HepG2 (cell line): ENCODE measurements at regions not wholly inside any gene's neighbourhood (a gene's known extent, or its start where the extent isn't known, plus 50 kb on each side); places are given as distances from the start of the nearest gene placed in this dataset.

Experiments used
- ATAC-seq: fragments of 200-7000 bp; cut with Tn5 transposase; 3 replicates; pipeline ENCODE4 v1.9.1; 2020; ENCODE audit warnings: mild to moderate bottlenecking, moderate library complexity
- BruUV-seq: library from RNA; stranded (reverse); fragments of 400-500 nt; replicated peaks from 2 replicates; lab custom pipeline; 2021; lab: Mats Ljungman, UMichigan
- CTCF ChIA-PET: fragments of 300-600 bp; formaldehyde crosslinking; extraction: SDS; loops from one replicate; lab custom pipeline; 2021; ENCODE audit warnings: low total read pairs, inconsistent platforms, low intra/inter-chr PET ratio; lab: Yijun Ruan, JAX
- POLR2A ChIA-PET: fragments of 350-600 bp; sonication (Branson Sonifier 250); formaldehyde crosslinking; loops from one replicate; lab custom pipeline; 2020; ENCODE audit warnings: antibody characterized with exemption, inconsistent platforms; lab: Yijun Ruan, JAX
- DNase-seq: peaks from one replicate; pipeline ENCODE4 v3.0.0-alpha.2; 2015; ENCODE audit warnings: low spot score
- FAIRE-seq: peaks from 3 replicates; lab custom pipeline; 2011; peaks lifted over from hg19 to GRCh38; lab: Jason Lieb, UNC
- H2AFZ ChIP-seq: one replicate; pipeline ENCODE4 v1.6.1; 2011; ENCODE audit warnings: low read length, inconsistent platforms
- H3K27ac ChIP-seq: fragments of 300-600 bp; 3 replicates; pipeline ENCODE4 v1.8.0; 2011; ENCODE audit warnings: mixed run types, mild to moderate bottlenecking, mixed read lengths, low read length, inconsistent platforms; ENCODE audit not compliant: insufficient read depth; ENCODE audit errors: extremely low read length
- H3K27me3 ChIP-seq, 2 experiments: fragments of 200-600 bp in 1 of 2; 2 replicates in 1 of 2; 3 replicates in 1 of 2; pipeline versions ENCODE4 v1.6.0 to v1.8.0; 2011; ENCODE audit warnings: low read length in 2 of 2, mild to moderate bottlenecking in 2 of 2, moderate library complexity in 2 of 2, inconsistent platforms in 1 of 2; ENCODE audit not compliant: insufficient read depth in 2 of 2, control insufficient read depth in 1 of 2
- H3K36me3 ChIP-seq, 2 experiments: fragments of 200-600 bp in 1 of 2; replicated peaks in 1 of 2; 2 replicates in 1 of 2; 3 replicates in 1 of 2; pipeline versions ENCODE4 v1.5.1 to v1.8.0; 2011; ENCODE audit warnings: low read length in 2 of 2, inconsistent platforms in 1 of 2; ENCODE audit not compliant: insufficient read depth in 2 of 2, control insufficient read depth in 1 of 2
- H3K4me1 ChIP-seq: 2 replicates; pipeline ENCODE4 v1.5.1; 2012; ENCODE audit warnings: low read length, inconsistent platforms; ENCODE audit not compliant: insufficient read depth
- H3K4me2 ChIP-seq: 2 replicates; pipeline ENCODE4 v1.6.0; 2011; ENCODE audit warnings: low read depth, low read length, inconsistent platforms
- H3K4me3 ChIP-seq, 3 experiments: fragments of 200-600 bp in 1 of 3; sonication (generic), shearing (Covaris generic) in 1 of 3; replicated peaks in 1 of 3; 2 replicates each; pipeline ENCODE4 v1.5.1; 2011 to 2016; ENCODE audit warnings: low read length in 3 of 3, inconsistent platforms in 2 of 3, low read depth in 2 of 3, mild to moderate bottlenecking in 2 of 3, control low read depth in 1 of 3, mixed read lengths in 1 of 3; ENCODE audit not compliant: insufficient read depth in 1 of 3
- H3K79me2 ChIP-seq: one replicate; pipeline ENCODE4 v1.6.1; 2011; ENCODE audit warnings: low read length, inconsistent platforms; ENCODE audit not compliant: insufficient read depth
- H3K9ac ChIP-seq: 2 replicates; pipeline ENCODE4 v1.6.0; 2011; ENCODE audit warnings: mild to moderate bottlenecking, low read depth, low read length, inconsistent platforms; ENCODE audit not compliant: insufficient read depth
- H3K9me3 ChIP-seq: 2 replicates; pipeline ENCODE4 v1.5.1; 2012; ENCODE audit warnings: mild to moderate bottlenecking, low read length
- H4K20me1 ChIP-seq: 2 replicates; pipeline ENCODE4 v1.6.0; 2011; ENCODE audit warnings: inconsistent platforms, mild to moderate bottlenecking, low read length, moderate library complexity; ENCODE audit not compliant: insufficient read depth
- ATF1 ChIP-seq: IDR thresholded peaks from 2 replicates; pipeline ENCODE4 v1.6.1; 2016; ENCODE audit warnings: mild to moderate bottlenecking, control low read depth
- CHCHD3 ChIP-seq: sonication (generic); formaldehyde crosslinking; IDR thresholded peaks from 2 replicates; pipeline ENCODE4 v1.8.0; 2022; ENCODE audit warnings: mild to moderate bottlenecking, missing genetic modification reagents, moderate library complexity
- HIVEP1 ChIP-seq: sonication (generic); formaldehyde crosslinking; IDR thresholded peaks from 2 replicates; pipeline ENCODE4 v1.4.0; 2020; ENCODE audit warnings: mild to moderate bottlenecking, missing genetic modification reagents
- JUND ChIP-seq: sonication (generic); formaldehyde crosslinking; IDR thresholded peaks from 2 replicates; pipeline ENCODE4 v1.8.0; 2022; ENCODE audit warnings: mild to moderate bottlenecking, missing genetic modification reagents
- MBD4 ChIP-seq: IDR thresholded peaks from 2 replicates; pipeline ENCODE4 v1.6.1; 2012; ENCODE audit warnings: low read length, inconsistent platforms, borderline replicate concordance
- NR2C2 ChIP-seq: sonication (generic); formaldehyde crosslinking; IDR thresholded peaks from 2 replicates; pipeline ENCODE4 v1.4.0; 2020; ENCODE audit warnings: missing genetic modification reagents, mild to moderate bottlenecking, moderate library complexity, borderline replicate concordance
- ZFP1 ChIP-seq: IDR thresholded peaks from 2 replicates; pipeline ENCODE4 v1.6.1; 2016
- ZNF232 ChIP-seq: sonication (generic); formaldehyde crosslinking; IDR thresholded peaks from 2 replicates; pipeline ENCODE4 v1.4.0; 2020; ENCODE audit warnings: missing genetic modification reagents, borderline replicate concordance
- ZNF354B ChIP-seq: sonication (generic); formaldehyde crosslinking; IDR thresholded peaks from 2 replicates; pipeline ENCODE4 v1.8.0; 2022; ENCODE audit warnings: mild to moderate bottlenecking, missing genetic modification reagents
- ZNF660 ChIP-seq: sonication (generic); formaldehyde crosslinking; IDR thresholded peaks from 2 replicates; pipeline ENCODE4 v1.5.1; 2020; ENCODE audit warnings: mild to moderate bottlenecking, low read depth, missing genetic modification reagents, borderline replicate concordance
- WGBS: methylation state at CpG from one replicate; pipeline ENCODE4 v1.1.6; 2017; ENCODE audit warnings: low lambda C conversion rate; 5-methylcytosine and 5-hydroxymethylcytosine counted together
- in situ Hi-C: cut with HindIII; loops from 2 replicates; pipeline ENCODE4 v1.10.0; 2017; ENCODE audit warnings: low pct_unique_long_range_greater_than_20kb; ENCODE audit not compliant: extremely low pct_ligation_motif_present
- intact Hi-C: fragments of 100-400 bp; cut with micrococcal nuclease; formaldehyde crosslinking; loops from one replicate; pipeline ENCODE4 v1.10.0; 2022; ENCODE audit not compliant: unreplicated experiment
- TF ChIP-seq, protein P1 (sequence below): sonication (generic); formaldehyde crosslinking; IDR thresholded peaks from 2 replicates; pipeline ENCODE4 v1.4.0; 2020; ENCODE audit warnings: missing genetic modification reagents
- TF ChIP-seq, protein P2 (sequence below): sonication (generic); formaldehyde crosslinking; IDR thresholded peaks from 2 replicates; pipeline ENCODE4 v1.5.0; 2020; ENCODE audit warnings: missing genetic modification reagents, mild to moderate bottlenecking, borderline replicate concordance

DNA sequence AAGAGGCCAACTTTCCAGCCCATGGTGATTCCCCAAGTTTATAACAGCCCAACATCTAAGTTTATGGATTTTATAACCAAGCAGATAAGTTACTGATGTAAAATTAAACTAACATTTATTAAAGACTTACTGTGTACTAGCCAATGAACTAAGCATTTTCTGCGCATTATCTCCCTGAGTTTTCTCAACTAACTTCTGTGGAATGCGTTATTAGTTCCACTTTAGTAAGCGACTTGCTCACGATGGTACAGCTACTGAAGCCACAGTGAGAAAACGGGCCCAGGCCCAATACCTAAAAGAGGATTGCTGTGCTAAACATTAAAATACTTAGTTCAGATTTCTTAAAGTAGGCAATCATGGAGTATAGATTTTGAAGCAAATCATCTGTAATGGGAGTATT is 61.0 kb downstream of the ZBTB18 start:
- ATAC-seq (no peak), DNase-seq (no peak), FAIRE-seq (no peak)
- intact Hi-C loops = no loop called here
- no peak overlapping the region for H3K4me3 ChIP-seq
- H3K79me2 ChIP-seq = no peaks in the 10 kb centered on the region
- H4K20me1 ChIP-seq = no peaks in the 10 kb centered on the region
- POLR2A ChIA-PET = no interaction called here
- no peak for TF ChIP-seq ZFP1 (CRISPR knock-in tag)
- no peak for TF ChIP-seq ZNF660 (CRISPR knock-in tag)
- TF ChIP-seq, protein P1, sequence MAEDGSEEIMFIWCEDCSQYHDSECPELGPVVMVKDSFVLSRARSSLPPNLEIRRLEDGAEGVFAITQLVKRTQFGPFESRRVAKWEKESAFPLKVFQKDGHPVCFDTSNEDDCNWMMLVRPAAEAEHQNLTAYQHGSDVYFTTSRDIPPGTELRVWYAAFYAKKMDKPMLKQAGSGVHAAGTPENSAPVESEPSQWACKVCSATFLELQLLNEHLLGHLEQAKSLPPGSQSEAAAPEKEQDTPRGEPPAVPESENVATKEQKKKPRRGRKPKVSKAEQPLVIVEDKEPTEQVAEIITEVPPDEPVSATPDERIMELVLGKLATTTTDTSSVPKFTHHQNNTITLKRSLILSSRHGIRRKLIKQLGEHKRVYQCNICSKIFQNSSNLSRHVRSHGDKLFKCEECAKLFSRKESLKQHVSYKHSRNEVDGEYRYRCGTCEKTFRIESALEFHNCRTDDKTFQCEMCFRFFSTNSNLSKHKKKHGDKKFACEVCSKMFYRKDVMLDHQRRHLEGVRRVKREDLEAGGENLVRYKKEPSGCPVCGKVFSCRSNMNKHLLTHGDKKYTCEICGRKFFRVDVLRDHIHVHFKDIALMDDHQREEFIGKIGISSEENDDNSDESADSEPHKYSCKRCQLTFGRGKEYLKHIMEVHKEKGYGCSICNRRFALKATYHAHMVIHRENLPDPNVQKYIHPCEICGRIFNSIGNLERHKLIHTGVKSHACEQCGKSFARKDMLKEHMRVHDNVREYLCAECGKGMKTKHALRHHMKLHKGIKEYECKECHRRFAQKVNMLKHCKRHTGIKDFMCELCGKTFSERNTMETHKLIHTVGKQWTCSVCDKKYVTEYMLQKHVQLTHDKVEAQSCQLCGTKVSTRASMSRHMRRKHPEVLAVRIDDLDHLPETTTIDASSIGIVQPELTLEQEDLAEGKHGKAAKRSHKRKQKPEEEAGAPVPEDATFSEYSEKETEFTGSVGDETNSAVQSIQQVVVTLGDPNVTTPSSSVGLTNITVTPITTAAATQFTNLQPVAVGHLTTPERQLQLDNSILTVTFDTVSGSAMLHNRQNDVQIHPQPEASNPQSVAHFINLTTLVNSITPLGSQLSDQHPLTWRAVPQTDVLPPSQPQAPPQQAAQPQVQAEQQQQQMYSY (CRISPR knock-in tag) = no peak
- no peak for TF ChIP-seq HIVEP1 (CRISPR knock-in tag)
- TF ChIP-seq JUND (CRISPR knock-in tag) = no peak
- TF ChIP-seq CHCHD3 (CRISPR knock-in tag) = no peak
- TF ChIP-seq NR2C2 = no peak
- no peak for TF ChIP-seq ZNF354B (CRISPR knock-in tag)
- TF ChIP-seq MBD4 = no peak
- TF ChIP-seq, protein P2, sequence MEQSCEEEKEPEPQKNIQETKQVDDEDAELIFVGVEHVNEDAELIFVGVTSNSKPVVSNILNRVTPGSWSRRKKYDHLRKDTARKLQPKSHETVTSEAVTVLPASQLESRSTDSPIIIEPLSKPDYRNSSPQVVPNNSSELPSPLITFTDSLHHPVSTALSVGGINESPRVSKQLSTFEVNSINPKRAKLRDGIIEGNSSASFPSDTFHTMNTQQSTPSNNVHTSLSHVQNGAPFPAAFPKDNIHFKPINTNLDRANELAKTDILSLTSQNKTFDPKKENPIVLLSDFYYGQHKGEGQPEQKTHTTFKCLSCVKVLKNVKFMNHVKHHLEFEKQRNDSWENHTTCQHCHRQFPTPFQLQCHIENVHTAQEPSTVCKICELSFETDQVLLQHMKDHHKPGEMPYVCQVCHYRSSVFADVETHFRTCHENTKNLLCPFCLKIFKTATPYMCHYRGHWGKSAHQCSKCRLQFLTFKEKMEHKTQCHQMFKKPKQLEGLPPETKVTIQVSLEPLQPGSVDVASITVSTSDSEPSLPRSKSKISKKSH (CRISPR knock-in tag) = no peak
- no peak for TF ChIP-seq ATF1
- no peak for TF ChIP-seq ZNF232 (CRISPR knock-in tag)
- no peaks in the 10 kb centered on the region for H3K9me3 ChIP-seq
- no peak overlapping the region for H3K4me2 ChIP-seq
- no peak overlapping the region for H3K9ac ChIP-seq
- H2AFZ ChIP-seq = no peak overlapping the region
- no peaks in the 10 kb centered on the region for H3K36me3 ChIP-seq
- WGBS = 63% methylated on average over 5 of the region's 5 CpGs
- no TSS peak for BruUV-seq
- H3K27ac ChIP-seq = no peak overlapping the region
- CTCF ChIA-PET = no interaction called here
- no peaks in the 10 kb centered on the region for H3K4me1 ChIP-seq
- no peaks in the 10 kb centered on the region; a peak in 1 of 5 replicates for H3K27me3 ChIP-seq
- in situ Hi-C loops = no loop called here
